ENCODE measurements at regions not wholly inside any gene's neighbourhood (a gene's known extent, or its start where the extent isn't known, plus 50 kb on each side); places are given as distances from the start of the nearest gene placed in this dataset.

- no peak overlapping the region for H3K27ac Mint-ChIP-seq
- H3K36me3 Mint-ChIP-seq (ENCODE audit: low read depth): no peaks in the 10 kb centered on the region
- no peak overlapping the region for H3K4me3 Mint-ChIP-seq
- H3K27me3 Mint-ChIP-seq (ENCODE audit: low read depth): no peaks in the 10 kb centered on the region
- H3K9me3 Mint-ChIP-seq: no peaks in the 10 kb centered on the region
- TF ChIP-seq, protein P1, sequence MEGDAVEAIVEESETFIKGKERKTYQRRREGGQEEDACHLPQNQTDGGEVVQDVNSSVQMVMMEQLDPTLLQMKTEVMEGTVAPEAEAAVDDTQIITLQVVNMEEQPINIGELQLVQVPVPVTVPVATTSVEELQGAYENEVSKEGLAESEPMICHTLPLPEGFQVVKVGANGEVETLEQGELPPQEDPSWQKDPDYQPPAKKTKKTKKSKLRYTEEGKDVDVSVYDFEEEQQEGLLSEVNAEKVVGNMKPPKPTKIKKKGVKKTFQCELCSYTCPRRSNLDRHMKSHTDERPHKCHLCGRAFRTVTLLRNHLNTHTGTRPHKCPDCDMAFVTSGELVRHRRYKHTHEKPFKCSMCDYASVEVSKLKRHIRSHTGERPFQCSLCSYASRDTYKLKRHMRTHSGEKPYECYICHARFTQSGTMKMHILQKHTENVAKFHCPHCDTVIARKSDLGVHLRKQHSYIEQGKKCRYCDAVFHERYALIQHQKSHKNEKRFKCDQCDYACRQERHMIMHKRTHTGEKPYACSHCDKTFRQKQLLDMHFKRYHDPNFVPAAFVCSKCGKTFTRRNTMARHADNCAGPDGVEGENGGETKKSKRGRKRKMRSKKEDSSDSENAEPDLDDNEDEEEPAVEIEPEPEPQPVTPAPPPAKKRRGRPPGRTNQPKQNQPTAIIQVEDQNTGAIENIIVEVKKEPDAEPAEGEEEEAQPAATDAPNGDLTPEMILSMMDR (IDR thresholded peaks at IDR 0.05; ENCODE audit: unreplicated experiment in 3 of 3): no peak
- no peaks in the 10 kb centered on the region for H3K4me1 Mint-ChIP-seq
Measured at GRCh38 chr12:65758401-65758800, 65.9 kb upstream of the HMGA2 start.

DNA sequence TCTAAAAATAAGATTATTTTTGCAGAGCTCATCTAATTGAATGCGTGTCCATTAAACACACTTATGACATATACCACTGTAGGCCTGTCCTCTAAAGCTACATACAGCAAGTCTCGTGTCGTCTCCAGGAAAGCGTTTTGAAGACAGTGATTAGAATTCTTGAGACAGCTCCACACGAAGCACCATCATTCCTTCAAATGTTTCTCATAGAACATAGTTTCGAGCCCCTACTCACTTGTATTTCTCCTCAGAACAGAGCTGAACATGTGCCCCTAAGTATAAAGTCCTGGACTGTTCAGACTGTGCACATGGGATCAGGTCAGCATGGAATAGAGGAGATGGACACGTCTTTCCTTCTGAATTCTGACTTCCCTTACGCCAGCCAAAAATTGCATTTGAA, 64.5 kb upstream of the HMGA2 start:
- H3K9me3 Mint-ChIP-seq: no peaks in the 10 kb centered on the region
- no peaks in the 10 kb centered on the region for H3K36me3 Mint-ChIP-seq (ENCODE audit: low read depth)

GRCh38 chr12:65761301-65761700, 63.0 kb upstream of the HMGA2 start:
- no peak overlapping the region for H3K27ac Mint-ChIP-seq
- no peaks in the 10 kb centered on the region for H3K4me1 Mint-ChIP-seq
- TF ChIP-seq, protein P1 (IDR thresholded peaks at IDR 0.05; ENCODE audit: unreplicated experiment in 3 of 3): no peak
- H3K36me3 Mint-ChIP-seq (ENCODE audit: low read depth): no peaks in the 10 kb centered on the region
- no peaks in the 10 kb centered on the region for H3K9me3 Mint-ChIP-seq
- H3K27me3 Mint-ChIP-seq (ENCODE audit: low read depth): no peaks in the 10 kb centered on the region
- H3K4me3 Mint-ChIP-seq: no peak overlapping the region

More for the DNA sequence above, 64.5 kb upstream of the HMGA2 start:
- TF ChIP-seq, protein P1 (IDR thresholded peaks at IDR 0.05; ENCODE audit: unreplicated experiment in 3 of 3): no peak
- Mint-ChIP-seq H3K4me3 (no peak overlapping the region), H3K27ac (no peak overlapping the region), H3K4me1 (no peaks in the 10 kb centered on the region), H3K27me3 (ENCODE audit: low read depth) (no peaks in the 10 kb centered on the region)

GRCh38 chr12:65764325-65764724, 60.0 kb upstream of the HMGA2 start:
- Mint-ChIP-seq H3K36me3 (ENCODE audit: low read depth) (no peaks in the 10 kb centered on the region), H3K4me1 (no peaks in the 10 kb centered on the region), H3K9me3 (no peaks in the 10 kb centered on the region), H3K27me3 (ENCODE audit: low read depth) (no peaks in the 10 kb centered on the region), H3K4me3 (no peak overlapping the region), H3K27ac (no peak overlapping the region)
- TF ChIP-seq, protein P1 (IDR thresholded peaks at IDR 0.05; ENCODE audit: unreplicated experiment in 3 of 3): no peak

DNA sequence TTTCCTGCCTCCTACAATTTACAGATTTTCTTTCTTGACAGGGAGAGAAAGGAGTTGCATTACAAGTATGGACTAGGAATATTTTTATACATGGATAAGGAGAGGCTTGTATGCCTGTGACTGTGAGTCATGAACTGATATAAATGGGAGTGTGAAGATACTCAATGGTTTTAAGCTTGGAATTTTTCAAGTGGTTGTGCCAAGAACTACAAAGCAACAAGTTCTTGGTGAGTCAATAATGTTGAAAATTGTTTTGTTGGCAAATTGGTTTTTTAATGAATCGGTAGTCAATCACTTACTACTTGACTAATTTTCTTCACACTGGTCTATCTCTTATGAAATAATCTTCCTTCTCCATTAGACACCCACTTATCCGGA, 58.9 kb upstream of the HMGA2 start:
- H3K27ac Mint-ChIP-seq: no peak overlapping the region
- H3K36me3 Mint-ChIP-seq (ENCODE audit: low read depth): no peaks in the 10 kb centered on the region

GRCh38 chr12:65769880-65770279, 54.4 kb upstream of the HMGA2 start:
- Mint-ChIP-seq H3K36me3 (ENCODE audit: low read depth) (no peaks in the 10 kb centered on the region), H3K4me3 (no peak overlapping the region), H3K9me3 (no peaks in the 10 kb centered on the region), H3K27ac (no peak overlapping the region), H3K4me1 (no peaks in the 10 kb centered on the region), H3K27me3 (ENCODE audit: low read depth) (no peaks in the 10 kb centered on the region)
- TF ChIP-seq, protein P1 (IDR thresholded peaks at IDR 0.05; ENCODE audit: unreplicated experiment in 3 of 3): no peak

More for the DNA sequence above, 58.9 kb upstream of the HMGA2 start:
- Mint-ChIP-seq H3K4me1 (no peaks in the 10 kb centered on the region), H3K4me3 (no peak overlapping the region), H3K9me3 (no peaks in the 10 kb centered on the region), H3K27me3 (ENCODE audit: low read depth) (no peaks in the 10 kb centered on the region)
- TF ChIP-seq, protein P1 (IDR thresholded peaks at IDR 0.05; ENCODE audit: unreplicated experiment in 3 of 3): no peak

Data from nephron (organoid).